H1 (cell line): ENCODE measurements at regions not wholly inside any gene's neighbourhood (a gene's known extent, or its start where the extent isn't known, plus 50 kb on each side); places are given as distances from the start of the nearest gene placed in this dataset.

Experiments
- CEBPB ChIP-seq: IDR thresholded peaks from 2 replicates; pipeline ENCODE4 v1.6.1; 2012; ENCODE audit warnings: low read depth, low read length
- EZH2 ChIP-seq: fragments of 200-600 bp; sonication (generic); IDR thresholded peaks from 2 replicates; pipeline ENCODE4 v1.7.1; 2012; ENCODE audit warnings: low read depth, mild to moderate bottlenecking, moderate library complexity, low read length, inconsistent platforms; ENCODE audit not compliant: severe bottlenecking
- PHF8 ChIP-seq: fragments of 200-600 bp; sonication (generic); conservative IDR thresholded peaks from 2 replicates; pipeline ENCODE4 v1.7.1; 2012; ENCODE audit warnings: low read depth, mild to moderate bottlenecking, inconsistent platforms, low read length, moderate library complexity
- RFX5 ChIP-seq: IDR thresholded peaks from 2 replicates; pipeline ENCODE4 v1.6.1; 2011; ENCODE audit warnings: low read depth, low read length, improper control_type of control experiment, borderline replicate concordance
- RXRA ChIP-seq: IDR thresholded peaks from 2 replicates; pipeline ENCODE4 v1.6.1; 2011; ENCODE audit warnings: low read depth, mild to moderate bottlenecking, low read length, moderate library complexity; ENCODE audit not compliant: insufficient read depth
- SAP30 ChIP-seq: fragments of 300-600 bp; sonication (generic); IDR thresholded peaks from 2 replicates; pipeline ENCODE4 v1.7.1; 2012; ENCODE audit warnings: low read length, moderate library complexity, mild to moderate bottlenecking, inconsistent platforms; ENCODE audit not compliant: insufficient read depth, insufficient replicate concordance
- SIN3A ChIP-seq, 2 experiments: IDR thresholded peaks in 1 of 2; conservative IDR thresholded peaks in 1 of 2; 2 replicates each; pipeline ENCODE4 v1.6.1; 2011 to 2012; ENCODE audit warnings: low read length in 2 of 2, improper control_type of control experiment in 1 of 2, low read depth in 1 of 2, mild to moderate bottlenecking in 1 of 2
- SUZ12 ChIP-seq: fragments of 200-600 bp; sonication (generic); IDR thresholded peaks from 2 replicates; pipeline ENCODE4 v1.6.1; 2012; ENCODE audit warnings: mild to moderate bottlenecking, inconsistent platforms, low read length, moderate library complexity, mixed read lengths
- TF ChIP-seq, protein P1 (sequence below), 3 experiments: IDR thresholded peaks; 1 replicate in 2 of 3; 2 replicates in 1 of 3; pipeline versions ENCODE4 v1.5.1 to v1.6.1; 2011; ENCODE audit warnings: low read length in 3 of 3, mild to moderate bottlenecking in 3 of 3, inconsistent platforms in 2 of 3, low read depth in 1 of 3, moderate library complexity in 1 of 3; ENCODE audit not compliant: insufficient read depth in 1 of 3; ENCODE audit errors: control extremely low read depth in 1 of 3

DNA sequence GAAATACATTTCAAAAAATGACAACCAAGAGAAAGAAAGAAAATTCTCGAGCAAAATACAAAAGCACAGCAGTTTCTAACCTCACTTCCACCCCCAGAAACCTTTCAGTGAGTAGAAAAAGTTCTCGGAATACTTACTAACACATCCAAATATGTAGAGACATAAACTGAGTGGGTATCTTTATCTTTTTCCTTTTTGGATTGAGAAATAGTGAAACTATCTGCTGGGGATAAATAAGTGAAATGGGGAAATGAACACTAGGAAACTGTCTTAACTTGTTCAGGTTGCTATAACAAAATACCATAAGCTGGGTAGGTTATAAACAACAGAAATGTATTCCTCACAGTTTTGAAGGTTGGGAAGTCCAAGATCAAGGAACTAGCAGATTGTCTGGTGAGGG is 72.0 kb downstream of the VCAM1 start:
- TF ChIP-seq, protein P1, sequence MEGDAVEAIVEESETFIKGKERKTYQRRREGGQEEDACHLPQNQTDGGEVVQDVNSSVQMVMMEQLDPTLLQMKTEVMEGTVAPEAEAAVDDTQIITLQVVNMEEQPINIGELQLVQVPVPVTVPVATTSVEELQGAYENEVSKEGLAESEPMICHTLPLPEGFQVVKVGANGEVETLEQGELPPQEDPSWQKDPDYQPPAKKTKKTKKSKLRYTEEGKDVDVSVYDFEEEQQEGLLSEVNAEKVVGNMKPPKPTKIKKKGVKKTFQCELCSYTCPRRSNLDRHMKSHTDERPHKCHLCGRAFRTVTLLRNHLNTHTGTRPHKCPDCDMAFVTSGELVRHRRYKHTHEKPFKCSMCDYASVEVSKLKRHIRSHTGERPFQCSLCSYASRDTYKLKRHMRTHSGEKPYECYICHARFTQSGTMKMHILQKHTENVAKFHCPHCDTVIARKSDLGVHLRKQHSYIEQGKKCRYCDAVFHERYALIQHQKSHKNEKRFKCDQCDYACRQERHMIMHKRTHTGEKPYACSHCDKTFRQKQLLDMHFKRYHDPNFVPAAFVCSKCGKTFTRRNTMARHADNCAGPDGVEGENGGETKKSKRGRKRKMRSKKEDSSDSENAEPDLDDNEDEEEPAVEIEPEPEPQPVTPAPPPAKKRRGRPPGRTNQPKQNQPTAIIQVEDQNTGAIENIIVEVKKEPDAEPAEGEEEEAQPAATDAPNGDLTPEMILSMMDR (IDR thresholded peaks at IDR 0.05; ENCODE audit: control extremely low read depth in 1 of 3, insufficient read depth in 1 of 3, low read depth in 1 of 3, low read length in 3 of 3) = no peak
- TF ChIP-seq EZH2 (no peak), RFX5 (no peak), SIN3A (conservative IDR thresholded peaks at IDR 0.05 in 1 of 2, IDR thresholded peaks at IDR 0.05 in 1 of 2; ENCODE audit: low read depth in 1 of 2, low read length in 2 of 2) (no peak), PHF8 (no peak), RXRA (no peak), CEBPB (no peak), SUZ12 (no peak), SAP30 (no peak)
